AG04450 (cell line): ENCODE measurements at regions not wholly inside any gene's neighbourhood (a gene's known extent, or its start where the extent isn't known, plus 50 kb on each side); places are given as distances from the start of the nearest gene placed in this dataset. TPM values are rescaled to one million over a fixed set of nuclear protein-coding genes. Genes with fewer than 3 reads are reported as not detected.

Experiments used
- CTCF ChIA-PET: fragments of 300-600, 350-600 bp; formaldehyde crosslinking; extraction: SDS; loops from one replicate; lab custom pipeline; 2022; ENCODE audit warnings: antibody characterized with exemption, inconsistent platforms; lab: Charles Lee
- POLR2A ChIA-PET: fragments of 350-600 bp; formaldehyde crosslinking; extraction: SDS; loops from one replicate; lab custom pipeline; 2021; ENCODE audit warnings: antibody characterized with exemption, inconsistent platforms; lab: Yijun Ruan, JAX
- DNase-seq: peaks from one replicate; pipeline ENCODE4 v3.0.0-alpha.2; 2011; ENCODE audit warnings: low read depth, low spot score
- H3K27ac ChIP-seq: one replicate; pipeline ENCODE4 v1.5.1; 2012; ENCODE audit warnings: low read depth, low read length, control low read depth
- H3K27me3 ChIP-seq: one replicate; pipeline ENCODE4 v1.6.0; 2012; ENCODE audit warnings: low read length; ENCODE audit not compliant: control insufficient read depth, insufficient read depth
- H3K4me3 ChIP-seq: 2 replicates; pipeline ENCODE4 v1.5.1; 2011; ENCODE audit warnings: mild to moderate bottlenecking, low read depth, low read length, control low read depth
- H3K9me3 ChIP-seq: 2 replicates; pipeline ENCODE4 v1.5.1; 2012; ENCODE audit warnings: low read length; ENCODE audit not compliant: control insufficient read depth, insufficient read depth
- small RNA-seq: library from RNA; depleted of rRNA; stranded (forward); fragments of <200 nt; gene quantifications from one replicate; pipeline ENCODE3, GENCODE V24; 2012; ENCODE audit warnings: low read depth; ENCODE audit not compliant: insufficient read length
- TF ChIP-seq, protein P1 (sequence below): IDR thresholded peaks from 2 replicates; pipeline ENCODE4 v1.5.1; 2011; ENCODE audit warnings: low read depth, low read length, control low read depth, inconsistent platforms

DNA sequence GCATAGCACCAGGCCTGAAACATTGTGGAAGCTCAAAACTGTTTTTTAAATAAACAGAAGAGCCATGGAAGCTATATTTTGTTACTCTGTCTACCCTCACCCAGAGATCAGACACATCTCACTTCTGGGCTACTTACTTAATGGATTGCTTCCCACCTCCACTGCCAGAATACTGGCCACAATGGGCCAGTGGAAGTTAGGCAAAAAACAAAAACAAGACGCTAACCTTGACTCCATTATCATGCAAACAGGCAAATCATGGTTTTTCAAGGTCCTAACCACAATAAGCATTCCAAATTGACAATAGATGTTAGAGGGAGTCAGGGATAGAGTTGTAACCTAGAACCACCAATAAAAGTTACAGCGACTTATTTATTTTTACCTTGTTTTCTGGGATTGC, 52.7 kb upstream of the PTCSC3 start:
- TF ChIP-seq, protein P1, sequence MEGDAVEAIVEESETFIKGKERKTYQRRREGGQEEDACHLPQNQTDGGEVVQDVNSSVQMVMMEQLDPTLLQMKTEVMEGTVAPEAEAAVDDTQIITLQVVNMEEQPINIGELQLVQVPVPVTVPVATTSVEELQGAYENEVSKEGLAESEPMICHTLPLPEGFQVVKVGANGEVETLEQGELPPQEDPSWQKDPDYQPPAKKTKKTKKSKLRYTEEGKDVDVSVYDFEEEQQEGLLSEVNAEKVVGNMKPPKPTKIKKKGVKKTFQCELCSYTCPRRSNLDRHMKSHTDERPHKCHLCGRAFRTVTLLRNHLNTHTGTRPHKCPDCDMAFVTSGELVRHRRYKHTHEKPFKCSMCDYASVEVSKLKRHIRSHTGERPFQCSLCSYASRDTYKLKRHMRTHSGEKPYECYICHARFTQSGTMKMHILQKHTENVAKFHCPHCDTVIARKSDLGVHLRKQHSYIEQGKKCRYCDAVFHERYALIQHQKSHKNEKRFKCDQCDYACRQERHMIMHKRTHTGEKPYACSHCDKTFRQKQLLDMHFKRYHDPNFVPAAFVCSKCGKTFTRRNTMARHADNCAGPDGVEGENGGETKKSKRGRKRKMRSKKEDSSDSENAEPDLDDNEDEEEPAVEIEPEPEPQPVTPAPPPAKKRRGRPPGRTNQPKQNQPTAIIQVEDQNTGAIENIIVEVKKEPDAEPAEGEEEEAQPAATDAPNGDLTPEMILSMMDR, result no peak

DNA sequence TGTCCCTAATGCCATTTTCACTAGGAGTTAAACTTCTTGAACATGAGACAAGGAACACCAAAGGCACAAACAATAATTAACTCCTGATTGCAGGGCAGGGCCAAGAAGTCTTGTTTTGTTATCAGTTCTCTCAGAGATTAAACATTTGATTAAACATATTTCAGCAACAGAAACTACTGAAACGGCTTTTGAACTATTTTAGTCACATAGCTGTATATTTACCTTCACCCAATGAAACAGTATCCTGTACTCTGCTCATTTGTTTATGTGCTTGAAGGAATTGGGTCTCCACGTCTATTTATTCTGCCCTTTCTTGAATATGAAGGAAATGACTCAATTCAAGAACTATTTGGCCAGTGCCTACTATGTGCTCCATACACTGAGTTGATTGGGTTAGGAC, 51.3 kb upstream of the PTCSC3 start:
- Histone ChIP-seq H3K9me3 (no peaks in the 10 kb centered on the region), H3K27me3 (no peaks in the 10 kb centered on the region), H3K27ac (no peak overlapping the region), H3K4me3 (no peak overlapping the region)
- ChIA-PET CTCF (interaction anchor here (0.9 to 1.8 kb wide), 2 partner anchors 20 to 157 kb away, joined by 3 to 5 read pairs; no protein-coding TSS in a partner anchor), POLR2A (no interaction called here)
- DNase-seq, result no peak
- TF ChIP-seq, protein P1, result no peak

More for the DNA sequence above, 52.7 kb upstream of the PTCSC3 start:
- POLR2A ChIA-PET, result no interaction called here
- DNase-seq, result no peak
- no peaks in the 10 kb centered on the region for H3K27me3 ChIP-seq
- CTCF ChIA-PET, result interaction anchor here (1.8 kb wide), 1 partner anchor 159 kb away, joined by 5 read pairs; no protein-coding TSS in a partner anchor
- no peak overlapping the region for H3K4me3 ChIP-seq
- no peak overlapping the region for H3K27ac ChIP-seq
- no peaks in the 10 kb centered on the region for H3K9me3 ChIP-seq

DNA sequence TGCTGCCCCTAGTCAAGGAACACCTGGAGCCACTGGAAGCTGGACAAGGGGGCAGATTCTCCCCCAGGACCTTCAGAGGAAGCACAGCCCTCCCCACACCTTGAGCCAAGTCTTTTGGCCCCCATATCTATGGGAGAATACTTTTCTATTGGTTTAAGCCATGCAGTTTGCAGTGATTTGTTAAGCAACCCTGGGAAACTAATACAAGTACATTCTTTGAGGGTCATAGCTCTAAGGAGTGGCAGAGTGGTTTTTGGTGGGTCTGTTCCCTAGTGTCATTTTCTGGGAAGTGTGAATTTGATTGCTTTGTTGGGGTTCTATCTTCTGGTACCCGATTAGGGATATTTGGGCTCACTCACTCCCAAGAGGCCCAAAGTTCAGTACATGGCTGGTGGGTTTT, 50.8 kb upstream of the PTCSC3 start:
- ChIA-PET POLR2A (no interaction called here), CTCF (interaction anchor here (1.1 to 1.8 kb wide), 3 partner anchors 11 to 157 kb away, joined by 3 to 5 read pairs (median 3); no protein-coding TSS in a partner anchor)
- H3K9me3 ChIP-seq, result no peaks in the 10 kb centered on the region
- no peak for DNase-seq
- TF ChIP-seq, protein P1, result no peak
- no peak overlapping the region for H3K27ac ChIP-seq
- H3K27me3 ChIP-seq, result no peaks in the 10 kb centered on the region
- H3K4me3 ChIP-seq, result no peak overlapping the region

Small RNA genes lying in the stretch of these regions (small RNA-seq; reads per million reads assigned to genes)
- gene RN7SKP21, result not detected
